IMR-90 (cell line): ENCODE measurements at regions not wholly inside any gene's neighbourhood (a gene's known extent, or its start where the extent isn't known, plus 50 kb on each side); places are given as distances from the start of the nearest gene placed in this dataset.

Source experiments
- ATAC-seq: fragments of 200-7000 bp; cut with Tn5 transposase; 2 replicates; pipeline ENCODE4 v1.9.1; 2020; ENCODE audit warnings: low read depth, mild to moderate bottlenecking, moderate library complexity
- BruUV-seq: library from RNA; stranded (reverse); fragments of 400-500 nt; replicated peaks from 2 replicates; lab custom pipeline; 2021; lab: Mats Ljungman, UMichigan
- CTCF ChIA-PET: fragments of 300-600 bp; formaldehyde crosslinking; extraction: SDS; loops from one replicate; lab custom pipeline; 2021; ENCODE audit warnings: antibody characterized with exemption; lab: Yijun Ruan, JAX
- POLR2A ChIA-PET: fragments of 300-600 bp; sonication (Branson Sonifier 250); formaldehyde crosslinking; loops from one replicate; lab custom pipeline; 2022; ENCODE audit warnings: antibody characterized with exemption; ENCODE audit not compliant: unreplicated experiment; lab: Charles Lee
- DNase-seq: peaks from one replicate; pipeline ENCODE4 v3.0.0; 2013
- H2AFZ ChIP-seq: replicated peaks from 2 replicates; pipeline ENCODE3; 2013; ENCODE audit warnings: low read length, mild to moderate bottlenecking; ENCODE audit not compliant: poor library complexity
- H2AK5ac ChIP-seq: 2 replicates; pipeline ENCODE4 v1.6.1; 2013; ENCODE audit warnings: low read depth, low read length, inconsistent platforms
- H2AK9ac ChIP-seq: replicated peaks from 2 replicates; pipeline ENCODE3; 2013; ENCODE audit warnings: mild to moderate bottlenecking, low read depth, low read length, moderate library complexity; ENCODE audit not compliant: poor library complexity
- H2BK120ac ChIP-seq: 2 replicates; pipeline ENCODE4 v1.6.1; 2013; ENCODE audit warnings: low read depth, low read length, inconsistent platforms
- H2BK15ac ChIP-seq: 3 replicates; pipeline ENCODE4 v1.6.1; 2013; ENCODE audit warnings: low read depth, low read length, inconsistent platforms
- H2BK20ac ChIP-seq: 2 replicates; pipeline ENCODE4 v1.6.1; 2013; ENCODE audit warnings: low read depth, mild to moderate bottlenecking, inconsistent platforms, low read length, moderate library complexity
- H2BK5ac ChIP-seq: 2 replicates; pipeline ENCODE4 v1.6.1; 2013; ENCODE audit warnings: mild to moderate bottlenecking, low read depth, low read length, inconsistent platforms; ENCODE audit not compliant: poor library complexity, severe bottlenecking
- H3K14ac ChIP-seq: replicated peaks from 2 replicates; pipeline ENCODE4 v1.6.1; 2013; ENCODE audit warnings: low read depth, low read length, inconsistent platforms
- H3K18ac ChIP-seq: 2 replicates; pipeline ENCODE4 v1.6.1; 2013; ENCODE audit warnings: low read depth, low read length, control low read depth
- H3K23ac ChIP-seq: 2 replicates; pipeline ENCODE4 v1.6.1; 2013; ENCODE audit warnings: low read depth, low read length, inconsistent platforms
- H3K27ac ChIP-seq: 2 replicates; pipeline ENCODE4 v1.5.1; 2013; ENCODE audit warnings: mild to moderate bottlenecking, control low read depth, low read length; ENCODE audit not compliant: insufficient read depth
- H3K27me3 ChIP-seq: 2 replicates; pipeline ENCODE4 v1.6.1; 2013; ENCODE audit warnings: low read length; ENCODE audit not compliant: control insufficient read depth, insufficient read depth
- H3K36me3 ChIP-seq: 2 replicates; pipeline ENCODE4 v1.6.1; 2013; ENCODE audit warnings: low read length, mixed read lengths; ENCODE audit not compliant: control insufficient read depth, insufficient read depth
- H3K4ac ChIP-seq: 2 replicates; pipeline ENCODE4 v1.6.1; 2013; ENCODE audit warnings: low read depth, low read length, inconsistent platforms
- H3K4me1 ChIP-seq: 2 replicates; pipeline ENCODE4 v1.6.1; 2013; ENCODE audit warnings: low read length, mixed read lengths; ENCODE audit not compliant: control insufficient read depth, insufficient read depth
- H3K4me2 ChIP-seq: 2 replicates; pipeline ENCODE4 v1.6.1; 2013; ENCODE audit warnings: low read depth, mild to moderate bottlenecking, control low read depth, low read length, moderate library complexity
- H3K4me3 ChIP-seq: 2 replicates; pipeline ENCODE4 v1.5.1; 2013; ENCODE audit warnings: low read depth, mild to moderate bottlenecking, control low read depth, low read length, moderate library complexity; ENCODE audit not compliant: insufficient read depth
- H3K56ac ChIP-seq: 2 replicates; pipeline ENCODE4 v1.6.1; 2013; ENCODE audit warnings: low read length, inconsistent platforms; ENCODE audit not compliant: insufficient read depth; ENCODE audit errors: extremely low read depth
- H3K79me1 ChIP-seq, 2 experiments: 2 replicates each; pipeline ENCODE4 v1.6.1; 2013; ENCODE audit warnings: low read length in 2 of 2, inconsistent platforms in 1 of 2, low read depth in 1 of 2
- H3K9ac ChIP-seq: 2 replicates; pipeline ENCODE4 v1.6.1; 2013; ENCODE audit warnings: low read depth, low read length, control low read depth
- H3K9me1 ChIP-seq: 2 replicates; pipeline ENCODE4 v1.6.1; 2013; ENCODE audit warnings: low read length, inconsistent platforms; ENCODE audit not compliant: insufficient read depth
- H3K9me3 ChIP-seq: 2 replicates; pipeline ENCODE4 v1.6.1; 2013; ENCODE audit warnings: low read length; ENCODE audit not compliant: control insufficient read depth, insufficient read depth
- H4K20me1 ChIP-seq: 2 replicates; pipeline ENCODE4 v1.6.1; 2013; ENCODE audit warnings: low read length, inconsistent platforms; ENCODE audit not compliant: insufficient read depth
- H4K5ac ChIP-seq: 2 replicates; pipeline ENCODE4 v1.6.1; 2013; ENCODE audit warnings: mild to moderate bottlenecking, low read depth, low read length, control low read depth
- H4K8ac ChIP-seq, 2 experiments: 2 replicates each; pipeline ENCODE4 v1.6.1; 2013; ENCODE audit warnings: low read depth in 2 of 2, low read length in 2 of 2, control low read depth in 1 of 2, inconsistent platforms in 1 of 2
- H4K91ac ChIP-seq: 2 replicates; pipeline ENCODE4 v1.6.1; 2013; ENCODE audit warnings: low read depth, low read length, inconsistent platforms; ENCODE audit not compliant: insufficient read depth
- BHLHE40 ChIP-seq: fragments of 150-350 bp; IDR thresholded peaks from 2 replicates; pipeline ENCODE4 v1.6.1; 2016; ENCODE audit warnings: mild to moderate bottlenecking, low read depth, low read length
- CHD1 ChIP-seq: IDR thresholded peaks from 2 replicates; pipeline ENCODE4 v1.6.1; 2012; ENCODE audit warnings: low read depth, low read length, improper control_type of control experiment
- NFE2L2 ChIP-seq: fragments of 150-350 bp; IDR thresholded peaks from 2 replicates; pipeline ENCODE4 v1.6.1; 2016; ENCODE audit warnings: low read depth, mild to moderate bottlenecking, low read length
- POLR2A ChIP-seq: IDR thresholded peaks from 2 replicates; pipeline ENCODE4 v1.6.1; 2012; ENCODE audit warnings: mild to moderate bottlenecking, low read depth, low read length
- RAD21 ChIP-seq: IDR thresholded peaks from 2 replicates; pipeline ENCODE4 v1.6.1; 2012; ENCODE audit warnings: low read length, improper control_type of control experiment
- RCOR1 ChIP-seq: IDR thresholded peaks from 2 replicates; pipeline ENCODE4 v1.6.1; 2012; ENCODE audit warnings: mild to moderate bottlenecking, low read length, improper control_type of control experiment; ENCODE audit not compliant: insufficient replicate concordance
- SMC3 ChIP-seq: fragments of 150-350 bp; IDR thresholded peaks from 2 replicates; pipeline ENCODE4 v1.6.1; 2016; ENCODE audit warnings: low read depth, mild to moderate bottlenecking, antibody characterized with exemption, low read length, moderate library complexity
- USF2 ChIP-seq: fragments of 150-350 bp; IDR thresholded peaks from 2 replicates; pipeline ENCODE4 v1.6.1; 2017; ENCODE audit warnings: mild to moderate bottlenecking, antibody characterized with exemption, low read length, low read depth
- WGBS, 2 experiments: methylation state at CpG; one replicate each; pipeline versions ENCODE4 v1.1.5 to v1.1.7; 2013; ENCODE audit warnings: missing lambda C conversion rate in 2 of 2; ENCODE audit not compliant: insufficient read length in 1 of 2; ENCODE audit errors: extremely low coverage in 2 of 2; 5-methylcytosine and 5-hydroxymethylcytosine counted together
- dilution Hi-C: fragments of 300-500 bp; cut with HindIII; formaldehyde crosslinking; loops from one replicate; pipeline ENCODE4 v1.14.3; 2018; ENCODE audit warnings: low sequenced_read_pairs; ENCODE audit not compliant: unreplicated experiment
- in situ Hi-C: fragments of 300-500 bp; cut with MboI; formaldehyde crosslinking; loops from 3 replicates; pipeline ENCODE4 v1.14.3; 2019; ENCODE audit warnings: low sequenced_read_pairs, inconsistent platforms, mixed read lengths
- intact Hi-C: fragments of 100-400 bp; cut with micrococcal nuclease; formaldehyde crosslinking; loops from 2 replicates; pipeline ENCODE4 v1.10.0; 2022

GRCh38 chr6:80434691-80435350 lies 328.4 kb downstream of the BCKDHB start:
- Histone ChIP-seq H3K4me3 (no peak overlapping the region), H3K79me1 (0 out of 4 replicates have a peak, but pooled peaks cover 0 to 4% of the 10 kb centered on the region in 2 experiments), H3K18ac (peak overlapping the region; percentile 85; the same call in 1 of the 2 replicates), H3K4me1 (peaks cover 13% of the 10 kb centered on the region), H3K4ac (no peak overlapping the region; the same call in 1 of the 2 replicates), H2AFZ (no peak overlapping the region), H3K9ac (no peak overlapping the region), H2BK20ac (peak overlapping the region; percentile 53; the same call in 1 of the 2 replicates), H4K20me1 (no peaks in the 10 kb centered on the region), H2AK5ac (peak overlapping the region; percentile 70; the same call in 1 of the 2 replicates), H3K9me1 (peaks cover 4% of the 10 kb centered on the region; the same call in 1 of the 2 replicates), H3K36me3 (no peaks in the 10 kb centered on the region), H2AK9ac (no peak overlapping the region), H3K14ac (peak overlapping the region; percentile 48; the same call in 1 of the 2 replicates), H4K5ac (peak overlapping the region; percentile 82; the same call in 1 of the 2 replicates), H2BK15ac (0 out of 3 replicates have a peak overlapping the region, but pooled peaks have one; percentile 60), H2BK5ac (peak overlapping the region; percentile 48), H3K27me3 (no peaks in the 10 kb centered on the region), H3K27ac (no peak overlapping the region), H3K9me3 (no peaks in the 10 kb centered on the region), H2BK120ac (peak overlapping the region; percentile 68; the same call in 1 of the 2 replicates), H3K56ac (no peak overlapping the region), H4K91ac (no peak overlapping the region), H3K23ac (no peak overlapping the region), H4K8ac (peak overlapping the region in 1 of 2 experiments; percentile 69; a peak in 2 of 4 replicates), H3K4me2 (no peak overlapping the region)
- no TSS peak for BruUV-seq
- WGBS, 2 experiments: no CpG with 5 or more reads among the region's 4 CpGs
- ChIA-PET POLR2A (interaction anchor here (0.6 kb wide), 2 partner anchors 702 to 1641 kb away, joined by 3 to 5 read pairs; no protein-coding TSS in a partner anchor), CTCF (no interaction called here)
- TF ChIP-seq SMC3: no peak
- no peak for TF ChIP-seq POLR2A
- no peak for TF ChIP-seq CHD1
- TF ChIP-seq USF2: no peak
- no peak for TF ChIP-seq RAD21
- no peak for TF ChIP-seq RCOR1
- no peak for TF ChIP-seq NFE2L2
- no peak for TF ChIP-seq BHLHE40
- ATAC-seq (no peak; the same call in 1 of the 2 replicates), DNase-seq (no peak)
- in situ Hi-C loops (no loop called here), dilution Hi-C loops (no loop called here), intact Hi-C loops (no loop called here)
